DOHH2 (cell line): ENCODE measurements at regions not wholly inside any gene's neighbourhood (a gene's known extent, or its start where the extent isn't known, plus 50 kb on each side); places are given as distances from the start of the nearest gene placed in this dataset.
A peak's percentile ranks its signal among the peaks of the same experiment; 100 is the strongest.

Experiments
- H3F3A ChIP-seq: fragments of 200-600 bp; sonication (generic), shearing (Covaris generic); 2 replicates; pipeline ENCODE4 v1.6.0; 2016; ENCODE audit warnings: antibody characterized with exemption, mild to moderate bottlenecking; ENCODE audit not compliant: control insufficient read depth, insufficient read depth
- H3K27ac ChIP-seq: fragments of 200-600 bp; sonication (generic); 2 replicates; pipeline ENCODE4 v1.5.1; 2014; ENCODE audit warnings: low read depth, mild to moderate bottlenecking, low read length, moderate library complexity
- H3K27me3 ChIP-seq: fragments of 200-600 bp; sonication (generic); 2 replicates; pipeline ENCODE4 v1.6.1; 2014; ENCODE audit warnings: mild to moderate bottlenecking, low read length, mixed read lengths; ENCODE audit not compliant: control insufficient read depth
- H3K36me3 ChIP-seq: fragments of 200-600 bp; sonication (generic); 2 replicates; pipeline ENCODE4 v1.6.1; 2014; ENCODE audit warnings: mild to moderate bottlenecking, low read length, moderate library complexity, mixed read lengths; ENCODE audit not compliant: control insufficient read depth
- H3K4me1 ChIP-seq: fragments of 200-600 bp; sonication (generic); 2 replicates; pipeline ENCODE4 v1.6.1; 2014; ENCODE audit warnings: mild to moderate bottlenecking, low read length, mixed read lengths; ENCODE audit not compliant: control insufficient read depth
- H3K4me2 ChIP-seq: fragments of 200-600 bp; sonication (generic); 2 replicates; pipeline ENCODE4 v1.6.0; 2014; ENCODE audit warnings: mild to moderate bottlenecking, low read length, moderate library complexity
- H3K4me3 ChIP-seq: fragments of 200-600 bp; sonication (generic); 2 replicates; pipeline ENCODE4 v1.5.1; 2014; ENCODE audit warnings: mild to moderate bottlenecking, low read length, mixed read lengths
- H3K79me2 ChIP-seq: fragments of 200-600 bp; sonication (generic); 2 replicates; pipeline ENCODE4 v1.6.1; 2014; ENCODE audit warnings: mild to moderate bottlenecking, low read length, mixed read lengths; ENCODE audit not compliant: control insufficient read depth
- H3K9me2 ChIP-seq: fragments of 200-600 bp; sonication (generic); replicated peaks from 2 replicates; pipeline ENCODE4 v1.6.1; 2014; ENCODE audit warnings: mild to moderate bottlenecking, low read length, mixed read lengths; ENCODE audit not compliant: control insufficient read depth
- H3K9me3 ChIP-seq: fragments of 200-600 bp; sonication (generic); 2 replicates; pipeline ENCODE4 v1.6.1; 2014; ENCODE audit warnings: antibody characterized with exemption, low read length, mixed read lengths; ENCODE audit not compliant: control insufficient read depth, insufficient read depth
- H4K20me1 ChIP-seq: fragments of 200-600 bp; sonication (generic); 2 replicates; pipeline ENCODE4 v1.6.0; 2014; ENCODE audit warnings: low read depth, mild to moderate bottlenecking, antibody characterized with exemption, low read length, moderate library complexity; ENCODE audit not compliant: control insufficient read depth, insufficient read depth
- CTCF ChIP-seq: fragments of 200-600 bp; sonication (generic); IDR thresholded peaks from one replicate; pipeline ENCODE4 v1.5.1; 2014; ENCODE audit warnings: antibody characterized with exemption, mild to moderate bottlenecking, low read depth, low read length; ENCODE audit not compliant: poor library complexity, severe bottlenecking
- EZH2phosphoT487 ChIP-seq: fragments of 200-600 bp; sonication (generic); IDR thresholded peaks from 2 replicates; pipeline ENCODE4 v1.6.1; 2017; ENCODE audit warnings: borderline replicate concordance, mild to moderate bottlenecking, antibody characterized with exemption, low read length, moderate library complexity, mixed read lengths

GRCh38 chr3:34139566-34139965 is 341.1 kb downstream of the PDCD6IP start:
- Histone ChIP-seq H3K36me3 (no peaks in the 10 kb centered on the region), H3F3A (no peaks in the 10 kb centered on the region), H3K27ac (no peak overlapping the region), H3K4me2 (no peak overlapping the region), H3K4me3 (no peak overlapping the region), H3K79me2 (no peaks in the 10 kb centered on the region), H4K20me1 (no peaks in the 10 kb centered on the region), H3K4me1 (peaks cover 12% of the 10 kb centered on the region), H3K27me3 (no peaks in the 10 kb centered on the region), H3K9me2 (no peaks in the 10 kb centered on the region), H3K9me3 (peaks cover 11% of the 10 kb centered on the region)
- no peak for TF ChIP-seq EZH2phosphoT487

GRCh38 chr3:34140616-34141015 is 342.2 kb downstream of the PDCD6IP start:
- no peaks in the 10 kb centered on the region for H3F3A ChIP-seq
- H4K20me1 ChIP-seq: no peaks in the 10 kb centered on the region
- H3K79me2 ChIP-seq: no peaks in the 10 kb centered on the region
- no peaks in the 10 kb centered on the region for H3K9me2 ChIP-seq
- no peak overlapping the region for H3K27ac ChIP-seq
- H3K27me3 ChIP-seq: no peaks in the 10 kb centered on the region
- no peak overlapping the region for H3K4me3 ChIP-seq
- TF ChIP-seq EZH2phosphoT487 (no peak), CTCF (no peak)
- no peaks in the 10 kb centered on the region for H3K36me3 ChIP-seq
- peaks cover 12% of the 10 kb centered on the region for H3K4me1 ChIP-seq
- peaks cover 2% of the 10 kb centered on the region; the same call in 1 of the 2 replicates for H3K9me3 ChIP-seq
- no peak overlapping the region for H3K4me2 ChIP-seq

GRCh38 chr3:34141841-34142337 is 343.5 kb downstream of the PDCD6IP start:
- Histone ChIP-seq H3K4me1 (peaks cover 18% of the 10 kb centered on the region), H3K4me2 (0 out of 2 replicates have a peak overlapping the region, but pooled peaks have one; percentile 16), H3K79me2 (no peaks in the 10 kb centered on the region), H3K9me3 (peaks cover 2% of the 10 kb centered on the region; the same call in 1 of the 2 replicates), H3K27me3 (no peaks in the 10 kb centered on the region), H3K36me3 (no peaks in the 10 kb centered on the region), H3F3A (no peaks in the 10 kb centered on the region), H3K9me2 (no peaks in the 10 kb centered on the region), H3K27ac (no peak overlapping the region), H4K20me1 (no peaks in the 10 kb centered on the region), H3K4me3 (0 out of 2 replicates have a peak overlapping the region, but pooled peaks have one; percentile 8)
- TF ChIP-seq EZH2phosphoT487 (no peak), CTCF (no peak)

GRCh38 chr3:34145796-34146195 is 347.4 kb downstream of the PDCD6IP start:
- Histone ChIP-seq H3K9me2 (no peaks in the 10 kb centered on the region), H3K4me3 (no peak overlapping the region), H3K27ac (no peak overlapping the region), H3K36me3 (no peaks in the 10 kb centered on the region), H4K20me1 (no peaks in the 10 kb centered on the region), H3F3A (no peaks in the 10 kb centered on the region), H3K27me3 (no peaks in the 10 kb centered on the region), H3K4me2 (no peak overlapping the region), H3K79me2 (no peaks in the 10 kb centered on the region), H3K9me3 (peaks cover 2% of the 10 kb centered on the region; the same call in 1 of the 2 replicates), H3K4me1 (peaks cover 31% of the 10 kb centered on the region)
- TF ChIP-seq CTCF (no peak), EZH2phosphoT487 (no peak)
